SK-N-SH (cell line): ENCODE measurements at regions not wholly inside any gene's neighbourhood (a gene's known extent, or its start where the extent isn't known, plus 50 kb on each side); places are given as distances from the start of the nearest gene placed in this dataset.

Experiments
- CTCF ChIA-PET: fragments of 300-600, 350-600 bp; formaldehyde crosslinking; extraction: SDS; loops from one replicate; lab custom pipeline; 2021; lab: Yijun Ruan, JAX
- POLR2A ChIA-PET: fragments of 350-600 bp; sonication (Branson Sonifier 250); formaldehyde crosslinking; extraction: SDS; loops from one replicate; lab custom pipeline; 2020; ENCODE audit warnings: antibody characterized with exemption, inconsistent platforms; lab: Yijun Ruan, JAX
- DNase-seq: peaks from one replicate; pipeline ENCODE4 v3.0.0; 2012
- H2AFZ ChIP-seq: fragments of 200-600 bp; sonication (generic); 2 replicates; pipeline ENCODE4 v1.8.1; 2016; ENCODE audit warnings: antibody characterized with exemption, mild to moderate bottlenecking, low read depth
- H3F3A ChIP-seq: fragments of 200-600 bp; sonication (generic); replicated peaks from 2 replicates; pipeline ENCODE3; 2016; ENCODE audit warnings: antibody characterized with exemption, mild to moderate bottlenecking; ENCODE audit not compliant: insufficient read depth
- H3K27ac ChIP-seq, 2 experiments: fragments of 200-500 bp in 1 of 2; fragments of 200-600 bp in 1 of 2; sonication (Bioruptor generic) in 1 of 2; sonication (generic), shearing (Covaris generic) in 1 of 2; 2 replicates each; pipeline versions ENCODE4 v1.5.1 to v1.6.1; 2014 to 2016; ENCODE audit warnings: low read depth in 2 of 2, inconsistent platforms in 1 of 2, low read length in 1 of 2, mild to moderate bottlenecking in 1 of 2, mixed read lengths in 1 of 2
- H3K27me3 ChIP-seq: fragments of 200-600 bp; sonication (generic), shearing (Covaris generic); 2 replicates; pipeline ENCODE4 v1.6.1; 2016; ENCODE audit warnings: mixed run types; ENCODE audit not compliant: insufficient read depth
- H3K36me3 ChIP-seq, 2 experiments: fragments of 200-500 bp in 1 of 2; fragments of 200-600 bp in 1 of 2; sonication (Bioruptor generic) in 1 of 2; sonication (generic) in 1 of 2; replicated peaks in 1 of 2; 2 replicates each; pipeline versions ENCODE3 to v1.5.1; 2014 to 2016; ENCODE audit warnings: low read length in 1 of 2, mild to moderate bottlenecking in 1 of 2; ENCODE audit not compliant: insufficient read depth in 2 of 2, control insufficient read depth in 1 of 2
- H3K4me1 ChIP-seq, 2 experiments: fragments of 200-500 bp in 1 of 2; fragments of 200-600 bp in 1 of 2; sonication (Bioruptor generic) in 1 of 2; sonication (generic), shearing (Covaris generic) in 1 of 2; 2 replicates each; pipeline versions ENCODE4 v1.5.1 to v1.6.1; 2014 to 2016; ENCODE audit warnings: low read depth in 1 of 2, low read length in 1 of 2, mixed run types in 1 of 2; ENCODE audit not compliant: insufficient read depth in 2 of 2, control insufficient read depth in 1 of 2
- H3K4me2 ChIP-seq: fragments of 200-600 bp; sonication (generic), shearing (Covaris generic); 2 replicates; pipeline ENCODE4 v1.6.1; 2017; ENCODE audit warnings: mixed run types
- H3K4me3 ChIP-seq, 2 experiments: fragments of 200-500 bp in 1 of 2; fragments of 200-600 bp in 1 of 2; sonication (Bioruptor generic) in 1 of 2; sonication (generic), shearing (Covaris generic) in 1 of 2; 2 replicates each; pipeline versions ENCODE4 v1.5.1 to v1.8.1; 2014 to 2016; ENCODE audit warnings: low read depth in 2 of 2, inconsistent platforms in 1 of 2, low read length in 1 of 2, mild to moderate bottlenecking in 1 of 2, mixed read lengths in 1 of 2, moderate library complexity in 1 of 2
- H3K79me2 ChIP-seq: fragments of 200-600 bp; sonication (generic); 2 replicates; pipeline ENCODE4 v1.8.1; 2017; ENCODE audit warnings: mild to moderate bottlenecking; ENCODE audit not compliant: insufficient read depth
- H3K9ac ChIP-seq: fragments of 200-600 bp; sonication (generic); 2 replicates; pipeline ENCODE4 v1.6.1; 2017; ENCODE audit warnings: mixed run types
- H3K9me2 ChIP-seq: fragments of 200-600 bp; sonication (generic); 2 replicates; pipeline ENCODE4 v1.6.1; 2017; ENCODE audit warnings: mixed run types
- H3K9me3 ChIP-seq: fragments of 200-600 bp; sonication (generic); 2 replicates; pipeline ENCODE4 v1.6.1; 2017; ENCODE audit warnings: mixed run types, mild to moderate bottlenecking, moderate library complexity
- H4K20me1 ChIP-seq: fragments of 200-600 bp; sonication (generic); 2 replicates; pipeline ENCODE4 v1.6.1; 2017; ENCODE audit warnings: mild to moderate bottlenecking, mixed run types; ENCODE audit not compliant: insufficient read depth
- EP300 ChIP-seq, 2 experiments: IDR thresholded peaks; 2 replicates each; pipeline versions ENCODE4 v1.4.0 to v1.6.1; 2012; ENCODE audit warnings: borderline replicate concordance in 1 of 2, low read depth in 1 of 2, low read length in 1 of 2
- GABPA ChIP-seq: IDR thresholded peaks from 2 replicates; pipeline ENCODE4 v1.4.0; 2012; ENCODE audit warnings: low read depth, mild to moderate bottlenecking
- MXI1 ChIP-seq: IDR thresholded peaks from 2 replicates; pipeline ENCODE4 v1.6.1; 2012; ENCODE audit warnings: mild to moderate bottlenecking, low read depth, low read length, improper control_type of control experiment
- NFIC ChIP-seq: IDR thresholded peaks from 2 replicates; pipeline ENCODE4 v1.4.0; 2012; ENCODE audit warnings: borderline replicate concordance
- PBX3 ChIP-seq: IDR thresholded peaks from 2 replicates; pipeline ENCODE4; 2012
- RCOR1 ChIP-seq: fragments of 150-350 bp; IDR thresholded peaks from 2 replicates; pipeline ENCODE4 v1.6.1; 2017; ENCODE audit warnings: antibody characterized with exemption, low read length
- RFX5 ChIP-seq: IDR thresholded peaks from 2 replicates; pipeline ENCODE4 v1.6.1; 2012; ENCODE audit warnings: mild to moderate bottlenecking, improper control_type of control experiment, low read length
- SIN3A ChIP-seq: IDR thresholded peaks from 2 replicates; pipeline ENCODE4 v1.6.1; 2012; ENCODE audit warnings: low read depth, mild to moderate bottlenecking, low read length, moderate library complexity, borderline replicate concordance
- TAF1 ChIP-seq: IDR thresholded peaks from 2 replicates; pipeline ENCODE4 v1.6.1; 2012; ENCODE audit warnings: low read depth, mild to moderate bottlenecking, low read length, moderate library complexity, borderline replicate concordance
- TEAD4 ChIP-seq: IDR thresholded peaks from 2 replicates; pipeline ENCODE4 v1.4.0; 2012; ENCODE audit warnings: mild to moderate bottlenecking, borderline replicate concordance; ENCODE audit not compliant: insufficient read depth
- USF2 ChIP-seq: fragments of 150-350 bp; IDR thresholded peaks from 2 replicates; pipeline ENCODE4 v1.6.1; 2017; ENCODE audit warnings: antibody characterized with exemption, low read length, low read depth, borderline replicate concordance
- YY1 ChIP-seq: IDR thresholded peaks from 2 replicates; pipeline ENCODE4 v1.4.0; 2012; ENCODE audit warnings: low read depth, mild to moderate bottlenecking
- WGBS: methylation state at CpG from one replicate; pipeline ENCODE4 v1.1.6; 2017; ENCODE audit warnings: low lambda C conversion rate; 5-methylcytosine and 5-hydroxymethylcytosine counted together
- TF ChIP-seq, protein P1 (sequence below): IDR thresholded peaks from 2 replicates; pipeline ENCODE4 v1.4.0; 2012; ENCODE audit warnings: low read depth, borderline replicate concordance
- TF ChIP-seq, protein P2 (sequence below): fragments of 200-600 bp; sonication (generic); IDR thresholded peaks from 2 replicates; pipeline ENCODE4 v1.6.1; 2017; ENCODE audit warnings: antibody characterized with exemption, mild to moderate bottlenecking, moderate library complexity

- Histone ChIP-seq H3K9me3 (no peaks in the 10 kb centered on the region), H3K9me2 (no peaks in the 10 kb centered on the region), H3K79me2 (no peaks in the 10 kb centered on the region), H3K4me2 (no peak overlapping the region), H3K27me3 (no peaks in the 10 kb centered on the region), H3K36me3 (no peaks in the 10 kb centered on the region), H3K4me3 (no peak overlapping the region), H3K27ac (no peak overlapping the region), H3K9ac (no peak overlapping the region), H2AFZ (no peak overlapping the region), H3K4me1 (no peaks in the 10 kb centered on the region; a peak in 1 of 4 replicates), H4K20me1 (no peaks in the 10 kb centered on the region), H3F3A (peaks cover 14% of the 10 kb centered on the region)
- WGBS, result 68% methylated on average over 20 of the region's 44 CpGs
- CTCF ChIA-PET, result no interaction called here
- DNase-seq, result no peak
- TF ChIP-seq, protein P1, sequence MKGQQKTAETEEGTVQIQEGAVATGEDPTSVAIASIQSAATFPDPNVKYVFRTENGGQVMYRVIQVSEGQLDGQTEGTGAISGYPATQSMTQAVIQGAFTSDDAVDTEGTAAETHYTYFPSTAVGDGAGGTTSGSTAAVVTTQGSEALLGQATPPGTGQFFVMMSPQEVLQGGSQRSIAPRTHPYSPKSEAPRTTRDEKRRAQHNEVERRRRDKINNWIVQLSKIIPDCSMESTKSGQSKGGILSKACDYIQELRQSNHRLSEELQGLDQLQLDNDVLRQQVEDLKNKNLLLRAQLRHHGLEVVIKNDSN, result no peak
- TF ChIP-seq, protein P2, sequence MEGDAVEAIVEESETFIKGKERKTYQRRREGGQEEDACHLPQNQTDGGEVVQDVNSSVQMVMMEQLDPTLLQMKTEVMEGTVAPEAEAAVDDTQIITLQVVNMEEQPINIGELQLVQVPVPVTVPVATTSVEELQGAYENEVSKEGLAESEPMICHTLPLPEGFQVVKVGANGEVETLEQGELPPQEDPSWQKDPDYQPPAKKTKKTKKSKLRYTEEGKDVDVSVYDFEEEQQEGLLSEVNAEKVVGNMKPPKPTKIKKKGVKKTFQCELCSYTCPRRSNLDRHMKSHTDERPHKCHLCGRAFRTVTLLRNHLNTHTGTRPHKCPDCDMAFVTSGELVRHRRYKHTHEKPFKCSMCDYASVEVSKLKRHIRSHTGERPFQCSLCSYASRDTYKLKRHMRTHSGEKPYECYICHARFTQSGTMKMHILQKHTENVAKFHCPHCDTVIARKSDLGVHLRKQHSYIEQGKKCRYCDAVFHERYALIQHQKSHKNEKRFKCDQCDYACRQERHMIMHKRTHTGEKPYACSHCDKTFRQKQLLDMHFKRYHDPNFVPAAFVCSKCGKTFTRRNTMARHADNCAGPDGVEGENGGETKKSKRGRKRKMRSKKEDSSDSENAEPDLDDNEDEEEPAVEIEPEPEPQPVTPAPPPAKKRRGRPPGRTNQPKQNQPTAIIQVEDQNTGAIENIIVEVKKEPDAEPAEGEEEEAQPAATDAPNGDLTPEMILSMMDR, result no peak
- TF ChIP-seq TEAD4 (no peak), RFX5 (no peak), YY1 (no peak), PBX3 (no peak), RCOR1 (no peak), NFIC (no peak), GABPA (no peak), TAF1 (no peak), MXI1 (no peak), SIN3A (no peak), EP300 (IDR thresholded peaks at IDR 0.05; ENCODE audit: borderline replicate concordance in 1 of 2, low read depth in 1 of 2, low read length in 1 of 2) (no peak), USF2 (no peak)
- POLR2A ChIA-PET, result no interaction called here
Observed at GRCh38 chr2:242012956-242013764, 143.6 kb downstream of the RTP5 start.
